WTC11 (cell line): ENCODE measurements at regions not wholly inside any gene's neighbourhood (a gene's known extent, or its start where the extent isn't known, plus 50 kb on each side); places are given as distances from the start of the nearest gene placed in this dataset.

Experiments used
- ATAC-seq: fragments of 200-7000 bp; cut with Tn5 transposase; 2 replicates; pipeline ENCODE4 v1.10.0; 2021; ENCODE audit warnings: mild to moderate bottlenecking, moderate library complexity
- CTCF ChIA-PET: fragments of 300-600 bp; sonication (Branson Sonifier 250); formaldehyde crosslinking; loops from one replicate; lab custom pipeline; 2021; ENCODE audit warnings: antibody characterized with exemption; lab: Charles Lee
- POLR2A ChIA-PET: fragments of 350-600 bp; sonication (Branson Sonifier 250); formaldehyde crosslinking; loops from one replicate; lab custom pipeline; 2021; ENCODE audit warnings: antibody characterized with exemption; lab: Charles Lee
- DNase-seq: peaks from one replicate; pipeline ENCODE4 v3.0.0; 2021; ENCODE audit warnings: low spot score
- H3K27ac Mint-ChIP-seq: 2 replicates; pipeline ENCODE4 v1.8.0; 2021; ENCODE audit warnings: mixed read lengths
- H3K27me3 Mint-ChIP-seq: 2 replicates; pipeline ENCODE4 v1.8.0; 2021; ENCODE audit warnings: low read depth, mild to moderate bottlenecking, moderate library complexity, mixed read lengths
- H3K36me3 Mint-ChIP-seq: 2 replicates; pipeline ENCODE4 v1.8.0; 2021; ENCODE audit warnings: mixed read lengths
- H3K4me1 Mint-ChIP-seq: 2 replicates; pipeline ENCODE4 v1.8.0; 2022; ENCODE audit warnings: mixed read lengths
- H3K4me3 Mint-ChIP-seq: 2 replicates; pipeline ENCODE4 v1.8.0; 2021; ENCODE audit warnings: mild to moderate bottlenecking, moderate library complexity, mixed read lengths
- H3K9me3 Mint-ChIP-seq: 2 replicates; pipeline ENCODE4 v1.8.0; 2021; ENCODE audit warnings: mixed read lengths
- CREM ChIP-seq: sonication (generic); formaldehyde crosslinking; IDR thresholded peaks from 2 replicates; pipeline ENCODE4 v1.8.1; 2022; ENCODE audit warnings: mild to moderate bottlenecking, missing genetic modification reagents, moderate library complexity
- FOXK1 ChIP-seq: sonication (generic); formaldehyde crosslinking; IDR thresholded peaks from 2 replicates; pipeline ENCODE4 v1.8.0; 2022; ENCODE audit warnings: mild to moderate bottlenecking, moderate library complexity, missing genetic modification reagents
- GRHL2 ChIP-seq: fragments of 250-450 bp; sonication (Bioruptor Pico); IDR thresholded peaks from 2 replicates; pipeline ENCODE4 v1.8.0; 2022; ENCODE audit warnings: mild to moderate bottlenecking, moderate library complexity; ENCODE audit not compliant: insufficient replicate concordance, severe bottlenecking
- MXD4 ChIP-seq: fragments of 250-450 bp; sonication (Bioruptor Pico); IDR thresholded peaks from 2 replicates; pipeline ENCODE4 v1.8.0; 2021; ENCODE audit warnings: mild to moderate bottlenecking, moderate library complexity, borderline replicate concordance
- NR2C2 ChIP-seq: sonication (generic); formaldehyde crosslinking; IDR thresholded peaks from 2 replicates; pipeline ENCODE4 v1.8.0; 2022; ENCODE audit warnings: mild to moderate bottlenecking, missing genetic modification reagents
- SP1 ChIP-seq: sonication (generic); formaldehyde crosslinking; conservative IDR thresholded peaks from 2 replicates; pipeline ENCODE4 v1.8.1; 2022; ENCODE audit warnings: missing genetic modification reagents
- TCF7 ChIP-seq: sonication (generic); formaldehyde crosslinking; IDR thresholded peaks from 2 replicates; pipeline ENCODE4 v1.8.0; 2022; ENCODE audit warnings: mild to moderate bottlenecking, low read depth, missing genetic modification reagents, moderate library complexity
- TEAD1 ChIP-seq: sonication (generic); formaldehyde crosslinking; IDR thresholded peaks from 2 replicates; pipeline ENCODE4 v1.8.0; 2022; ENCODE audit warnings: mild to moderate bottlenecking, missing genetic modification reagents
- ZBTB21 ChIP-seq: sonication (generic); formaldehyde crosslinking; IDR thresholded peaks from 2 replicates; pipeline ENCODE4 v1.8.1; 2023; ENCODE audit warnings: mild to moderate bottlenecking, missing genetic modification reagents, borderline replicate concordance
- ZNF263 ChIP-seq: sonication (generic); formaldehyde crosslinking; IDR thresholded peaks from 2 replicates; pipeline ENCODE4 v1.8.1; 2022; ENCODE audit warnings: low read depth, mild to moderate bottlenecking, moderate library complexity, missing genetic modification reagents
- ZNF671 ChIP-seq: fragments of 250-450 bp; sonication (Bioruptor Pico); IDR thresholded peaks from 2 replicates; pipeline ENCODE4 v1.8.0; 2021; ENCODE audit warnings: mild to moderate bottlenecking
- TF ChIP-seq, protein P1 (sequence below): sonication (generic); formaldehyde crosslinking; IDR thresholded peaks from 2 replicates; pipeline ENCODE4 v1.8.1; 2022; ENCODE audit warnings: missing genetic modification reagents, borderline replicate concordance
- TF ChIP-seq, protein P2 (sequence below): sonication (generic); formaldehyde crosslinking; IDR thresholded peaks from 2 replicates; pipeline ENCODE4 v1.8.1; 2022; ENCODE audit warnings: mild to moderate bottlenecking, missing genetic modification reagents, moderate library complexity, borderline replicate concordance
- TF ChIP-seq, protein P3 (sequence below): sonication (generic); formaldehyde crosslinking; IDR thresholded peaks from 2 replicates; pipeline ENCODE4 v1.8.1; 2023; ENCODE audit warnings: mild to moderate bottlenecking, missing genetic modification reagents, moderate library complexity
- TF ChIP-seq, protein P4 (sequence below): sonication (generic); formaldehyde crosslinking; IDR thresholded peaks from 2 replicates; pipeline ENCODE4 v1.8.0; 2023; ENCODE audit warnings: missing genetic modification reagents, mild to moderate bottlenecking, borderline replicate concordance
- TF ChIP-seq, protein P5 (sequence below): sonication (generic); formaldehyde crosslinking; IDR thresholded peaks from 2 replicates; pipeline ENCODE4 v1.8.1; 2023; ENCODE audit warnings: mild to moderate bottlenecking, missing genetic modification reagents
- TF ChIP-seq, protein P6 (sequence below): fragments of 250-450 bp; sonication (Bioruptor Pico); IDR thresholded peaks from 2 replicates; pipeline ENCODE4 v2.1.2; 2022; ENCODE audit warnings: mild to moderate bottlenecking, moderate library complexity
- TF ChIP-seq, protein P7 (sequence below): sonication (generic); formaldehyde crosslinking; IDR thresholded peaks from 2 replicates; pipeline ENCODE4 v1.8.0; 2022; ENCODE audit warnings: mild to moderate bottlenecking, missing genetic modification reagents

DNA sequence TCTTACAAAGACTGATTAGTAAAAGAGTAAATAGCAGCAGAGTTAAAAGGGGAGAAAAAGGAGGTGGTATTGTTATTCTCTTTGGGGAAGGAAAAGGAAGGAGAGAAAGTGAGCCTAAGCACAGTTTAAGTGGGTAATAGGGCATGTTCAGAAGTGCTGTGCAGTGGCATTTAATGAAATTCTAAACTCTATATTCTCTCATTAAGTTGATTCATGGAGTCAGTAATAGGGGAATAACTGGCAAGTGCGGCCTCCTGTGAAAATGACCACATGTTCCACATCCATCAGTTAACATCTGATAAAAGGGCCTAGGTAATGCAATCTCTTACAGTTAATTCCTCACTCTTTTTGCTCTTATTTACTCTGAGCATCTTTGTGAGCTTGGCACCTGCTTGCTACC lies 516.7 kb downstream of the JRKL start (continued):
- TF ChIP-seq, protein P1, sequence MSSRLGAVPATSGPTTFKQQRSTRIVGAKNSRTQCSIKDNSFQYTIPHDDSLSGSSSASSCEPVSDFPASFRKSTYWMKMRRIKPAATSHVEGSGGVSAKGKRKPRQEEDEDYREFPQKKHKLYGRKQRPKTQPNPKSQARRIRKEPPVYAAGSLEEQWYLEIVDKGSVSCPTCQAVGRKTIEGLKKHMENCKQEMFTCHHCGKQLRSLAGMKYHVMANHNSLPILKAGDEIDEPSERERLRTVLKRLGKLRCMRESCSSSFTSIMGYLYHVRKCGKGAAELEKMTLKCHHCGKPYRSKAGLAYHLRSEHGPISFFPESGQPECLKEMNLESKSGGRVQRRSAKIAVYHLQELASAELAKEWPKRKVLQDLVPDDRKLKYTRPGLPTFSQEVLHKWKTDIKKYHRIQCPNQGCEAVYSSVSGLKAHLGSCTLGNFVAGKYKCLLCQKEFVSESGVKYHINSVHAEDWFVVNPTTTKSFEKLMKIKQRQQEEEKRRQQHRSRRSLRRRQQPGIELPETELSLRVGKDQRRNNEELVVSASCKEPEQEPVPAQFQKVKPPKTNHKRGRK (CRISPR knock-in tag): no peak
- TF ChIP-seq, protein P2, sequence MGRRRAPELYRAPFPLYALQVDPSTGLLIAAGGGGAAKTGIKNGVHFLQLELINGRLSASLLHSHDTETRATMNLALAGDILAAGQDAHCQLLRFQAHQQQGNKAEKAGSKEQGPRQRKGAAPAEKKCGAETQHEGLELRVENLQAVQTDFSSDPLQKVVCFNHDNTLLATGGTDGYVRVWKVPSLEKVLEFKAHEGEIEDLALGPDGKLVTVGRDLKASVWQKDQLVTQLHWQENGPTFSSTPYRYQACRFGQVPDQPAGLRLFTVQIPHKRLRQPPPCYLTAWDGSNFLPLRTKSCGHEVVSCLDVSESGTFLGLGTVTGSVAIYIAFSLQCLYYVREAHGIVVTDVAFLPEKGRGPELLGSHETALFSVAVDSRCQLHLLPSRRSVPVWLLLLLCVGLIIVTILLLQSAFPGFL (CRISPR knock-in tag): no peak
- TF ChIP-seq, protein P3, sequence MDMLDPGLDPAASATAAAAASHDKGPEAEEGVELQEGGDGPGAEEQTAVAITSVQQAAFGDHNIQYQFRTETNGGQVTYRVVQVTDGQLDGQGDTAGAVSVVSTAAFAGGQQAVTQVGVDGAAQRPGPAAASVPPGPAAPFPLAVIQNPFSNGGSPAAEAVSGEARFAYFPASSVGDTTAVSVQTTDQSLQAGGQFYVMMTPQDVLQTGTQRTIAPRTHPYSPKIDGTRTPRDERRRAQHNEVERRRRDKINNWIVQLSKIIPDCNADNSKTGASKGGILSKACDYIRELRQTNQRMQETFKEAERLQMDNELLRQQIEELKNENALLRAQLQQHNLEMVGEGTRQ (CRISPR knock-in tag): no peak

DNA sequence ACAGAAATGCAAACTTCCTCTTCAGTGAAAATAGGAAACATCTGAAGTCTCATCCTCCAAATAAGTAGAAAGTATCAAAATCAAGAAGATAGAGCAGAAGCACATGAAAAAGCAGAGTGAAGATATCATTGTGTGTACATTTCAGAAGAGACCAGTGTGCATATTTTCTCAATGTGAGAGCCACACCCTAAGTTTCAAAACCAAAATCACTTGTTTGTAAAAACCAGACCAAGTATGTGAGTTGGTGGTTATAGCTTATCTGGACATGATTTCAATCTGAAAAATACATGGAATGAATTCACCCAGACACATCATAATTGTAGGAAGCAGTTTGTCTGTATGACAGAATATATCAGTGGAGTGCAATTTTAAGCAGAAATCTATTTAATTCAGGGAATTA lies 536.0 kb downstream of the JRKL start:
- Mint-ChIP-seq H3K36me3 (no peaks in the 10 kb centered on the region), H3K27ac (no peak overlapping the region), H3K4me1 (no peaks in the 10 kb centered on the region), H3K9me3 (no peaks in the 10 kb centered on the region), H3K4me3 (no peak overlapping the region), H3K27me3 (no peaks in the 10 kb centered on the region)
- DNase-seq (no peak), ATAC-seq (no peak)
- POLR2A ChIA-PET: no interaction called here
- TF ChIP-seq, protein P4, sequence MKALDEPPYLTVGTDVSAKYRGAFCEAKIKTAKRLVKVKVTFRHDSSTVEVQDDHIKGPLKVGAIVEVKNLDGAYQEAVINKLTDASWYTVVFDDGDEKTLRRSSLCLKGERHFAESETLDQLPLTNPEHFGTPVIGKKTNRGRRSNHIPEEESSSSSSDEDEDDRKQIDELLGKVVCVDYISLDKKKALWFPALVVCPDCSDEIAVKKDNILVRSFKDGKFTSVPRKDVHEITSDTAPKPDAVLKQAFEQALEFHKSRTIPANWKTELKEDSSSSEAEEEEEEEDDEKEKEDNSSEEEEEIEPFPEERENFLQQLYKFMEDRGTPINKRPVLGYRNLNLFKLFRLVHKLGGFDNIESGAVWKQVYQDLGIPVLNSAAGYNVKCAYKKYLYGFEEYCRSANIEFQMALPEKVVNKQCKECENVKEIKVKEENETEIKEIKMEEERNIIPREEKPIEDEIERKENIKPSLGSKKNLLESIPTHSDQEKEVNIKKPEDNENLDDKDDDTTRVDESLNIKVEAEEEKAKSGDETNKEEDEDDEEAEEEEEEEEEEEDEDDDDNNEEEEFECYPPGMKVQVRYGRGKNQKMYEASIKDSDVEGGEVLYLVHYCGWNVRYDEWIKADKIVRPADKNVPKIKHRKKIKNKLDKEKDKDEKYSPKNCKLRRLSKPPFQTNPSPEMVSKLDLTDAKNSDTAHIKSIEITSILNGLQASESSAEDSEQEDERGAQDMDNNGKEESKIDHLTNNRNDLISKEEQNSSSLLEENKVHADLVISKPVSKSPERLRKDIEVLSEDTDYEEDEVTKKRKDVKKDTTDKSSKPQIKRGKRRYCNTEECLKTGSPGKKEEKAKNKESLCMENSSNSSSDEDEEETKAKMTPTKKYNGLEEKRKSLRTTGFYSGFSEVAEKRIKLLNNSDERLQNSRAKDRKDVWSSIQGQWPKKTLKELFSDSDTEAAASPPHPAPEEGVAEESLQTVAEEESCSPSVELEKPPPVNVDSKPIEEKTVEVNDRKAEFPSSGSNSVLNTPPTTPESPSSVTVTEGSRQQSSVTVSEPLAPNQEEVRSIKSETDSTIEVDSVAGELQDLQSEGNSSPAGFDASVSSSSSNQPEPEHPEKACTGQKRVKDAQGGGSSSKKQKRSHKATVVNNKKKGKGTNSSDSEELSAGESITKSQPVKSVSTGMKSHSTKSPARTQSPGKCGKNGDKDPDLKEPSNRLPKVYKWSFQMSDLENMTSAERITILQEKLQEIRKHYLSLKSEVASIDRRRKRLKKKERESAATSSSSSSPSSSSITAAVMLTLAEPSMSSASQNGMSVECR (CRISPR knock-in tag): no peak
- no peak for TF ChIP-seq ZNF263 (CRISPR knock-in tag)
- TF ChIP-seq GRHL2 (CRISPR knock-in tag): no peak
- no peak for TF ChIP-seq TEAD1 (CRISPR knock-in tag)
- TF ChIP-seq ZBTB21 (CRISPR knock-in tag): no peak
- TF ChIP-seq TCF7 (CRISPR knock-in tag): no peak
- TF ChIP-seq, protein P5, sequence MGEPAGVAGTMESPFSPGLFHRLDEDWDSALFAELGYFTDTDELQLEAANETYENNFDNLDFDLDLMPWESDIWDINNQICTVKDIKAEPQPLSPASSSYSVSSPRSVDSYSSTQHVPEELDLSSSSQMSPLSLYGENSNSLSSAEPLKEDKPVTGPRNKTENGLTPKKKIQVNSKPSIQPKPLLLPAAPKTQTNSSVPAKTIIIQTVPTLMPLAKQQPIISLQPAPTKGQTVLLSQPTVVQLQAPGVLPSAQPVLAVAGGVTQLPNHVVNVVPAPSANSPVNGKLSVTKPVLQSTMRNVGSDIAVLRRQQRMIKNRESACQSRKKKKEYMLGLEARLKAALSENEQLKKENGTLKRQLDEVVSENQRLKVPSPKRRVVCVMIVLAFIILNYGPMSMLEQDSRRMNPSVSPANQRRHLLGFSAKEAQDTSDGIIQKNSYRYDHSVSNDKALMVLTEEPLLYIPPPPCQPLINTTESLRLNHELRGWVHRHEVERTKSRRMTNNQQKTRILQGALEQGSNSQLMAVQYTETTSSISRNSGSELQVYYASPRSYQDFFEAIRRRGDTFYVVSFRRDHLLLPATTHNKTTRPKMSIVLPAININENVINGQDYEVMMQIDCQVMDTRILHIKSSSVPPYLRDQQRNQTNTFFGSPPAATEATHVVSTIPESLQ (CRISPR knock-in tag): no peak
- TF ChIP-seq, protein P6, sequence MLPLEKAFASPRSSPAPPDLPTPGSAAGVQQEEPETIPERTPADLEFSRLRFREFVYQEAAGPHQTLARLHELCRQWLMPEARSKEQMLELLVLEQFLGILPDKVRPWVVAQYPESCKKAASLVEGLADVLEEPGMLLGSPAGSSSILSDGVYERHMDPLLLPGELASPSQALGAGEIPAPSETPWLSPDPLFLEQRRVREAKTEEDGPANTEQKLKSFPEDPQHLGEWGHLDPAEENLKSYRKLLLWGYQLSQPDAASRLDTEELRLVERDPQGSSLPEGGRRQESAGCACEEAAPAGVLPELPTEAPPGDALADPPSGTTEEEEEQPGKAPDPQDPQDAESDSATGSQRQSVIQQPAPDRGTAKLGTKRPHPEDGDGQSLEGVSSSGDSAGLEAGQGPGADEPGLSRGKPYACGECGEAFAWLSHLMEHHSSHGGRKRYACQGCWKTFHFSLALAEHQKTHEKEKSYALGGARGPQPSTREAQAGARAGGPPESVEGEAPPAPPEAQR (CRISPR knock-in tag): no peak
- no peak for TF ChIP-seq SP1
- no peak for TF ChIP-seq ZNF671 (CRISPR knock-in tag)
- TF ChIP-seq, protein P7, sequence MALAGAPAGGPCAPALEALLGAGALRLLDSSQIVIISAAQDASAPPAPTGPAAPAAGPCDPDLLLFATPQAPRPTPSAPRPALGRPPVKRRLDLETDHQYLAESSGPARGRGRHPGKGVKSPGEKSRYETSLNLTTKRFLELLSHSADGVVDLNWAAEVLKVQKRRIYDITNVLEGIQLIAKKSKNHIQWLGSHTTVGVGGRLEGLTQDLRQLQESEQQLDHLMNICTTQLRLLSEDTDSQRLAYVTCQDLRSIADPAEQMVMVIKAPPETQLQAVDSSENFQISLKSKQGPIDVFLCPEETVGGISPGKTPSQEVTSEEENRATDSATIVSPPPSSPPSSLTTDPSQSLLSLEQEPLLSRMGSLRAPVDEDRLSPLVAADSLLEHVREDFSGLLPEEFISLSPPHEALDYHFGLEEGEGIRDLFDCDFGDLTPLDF (CRISPR knock-in tag): no peak
- no peak for TF ChIP-seq CREM (CRISPR knock-in tag)
- TF ChIP-seq FOXK1 (CRISPR knock-in tag): no peak
- no peak for TF ChIP-seq NR2C2 (CRISPR knock-in tag)
- no peak for TF ChIP-seq MXD4 (CRISPR knock-in tag)
- CTCF ChIA-PET: interaction anchor here (1.3 kb wide), 1 partner anchor 215 kb away, joined by 3 read pairs; no protein-coding TSS in a partner anchor
